HG02610 (cell line): ENCODE measurements at regions not wholly inside any gene's neighbourhood (a gene's known extent, or its start where the extent isn't known, plus 50 kb on each side); places are given as distances from the start of the nearest gene placed in this dataset.

Experiments
- ATAC-seq: cut with Tn5 transposase; IDR thresholded peaks from one replicate; pipeline ENCODE4 v1.9.1; 2021; ENCODE audit warnings: mild to moderate bottlenecking, moderate library complexity; ENCODE audit not compliant: unreplicated experiment

- no peak for ATAC-seq
These were observed 168.9 kb downstream of the ERCC6L2 start for GRCh38 chr9:96044401-96044800.

GRCh38 chr9:96040591-96041461, 165.3 kb downstream of the ERCC6L2 start:
- ATAC-seq = no peak

GRCh38 chr9:96038914-96039313, 163.4 kb downstream of the ERCC6L2 start:
- no peak for ATAC-seq

DNA sequence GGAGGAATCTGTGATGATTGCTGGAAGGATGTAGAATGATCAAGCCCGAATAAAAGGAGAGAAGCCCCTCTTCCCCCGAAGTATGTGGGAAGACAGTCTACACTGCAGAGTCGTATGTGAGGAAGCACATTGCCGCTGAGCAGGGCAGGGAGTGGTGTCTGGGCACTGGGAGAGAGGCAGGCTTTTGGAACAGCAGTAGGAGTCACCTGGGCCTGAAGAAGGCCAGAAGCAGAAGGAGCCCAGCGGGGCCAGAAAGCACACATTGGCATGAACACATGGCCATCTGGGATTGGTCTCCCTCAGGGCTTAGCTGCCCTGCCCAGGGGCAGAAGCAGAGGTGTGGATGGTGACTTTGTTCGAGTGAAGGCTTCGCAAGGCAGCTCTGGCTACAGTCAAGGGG, 162.8 kb downstream of the ERCC6L2 start:
- no peak for ATAC-seq

DNA sequence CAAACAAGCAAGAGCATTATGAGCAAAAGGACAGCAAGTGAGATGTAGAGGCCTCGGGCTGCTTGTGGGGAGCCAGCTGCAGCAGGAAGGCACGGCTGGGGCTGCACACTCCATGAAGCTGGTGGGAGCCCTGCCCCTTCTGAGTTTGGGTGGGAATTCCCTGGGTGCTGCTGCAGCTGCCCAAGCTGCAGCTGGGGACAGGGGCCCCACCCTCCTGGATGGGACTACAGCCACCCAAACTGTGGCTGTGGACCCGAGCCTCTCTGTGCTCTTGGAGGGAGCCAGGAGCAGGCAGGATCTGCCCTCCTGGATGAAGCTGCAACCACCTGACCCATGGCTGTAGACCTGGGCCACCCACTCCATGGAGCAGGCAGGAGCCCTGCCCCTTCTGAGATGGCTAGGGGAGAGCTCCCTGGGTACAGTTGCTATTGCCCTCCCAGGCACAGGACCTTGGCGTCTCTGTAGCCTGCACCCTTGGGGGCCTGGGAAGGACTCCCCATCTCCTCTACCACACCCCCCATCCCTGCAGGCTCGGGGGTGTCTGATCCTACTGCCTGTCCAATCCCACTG, 159.1 kb downstream of the ERCC6L2 start:
- ATAC-seq = no peak

GRCh38 chr9:96033896-96034295, 158.4 kb downstream of the ERCC6L2 start:
- ATAC-seq = no peak

DNA sequence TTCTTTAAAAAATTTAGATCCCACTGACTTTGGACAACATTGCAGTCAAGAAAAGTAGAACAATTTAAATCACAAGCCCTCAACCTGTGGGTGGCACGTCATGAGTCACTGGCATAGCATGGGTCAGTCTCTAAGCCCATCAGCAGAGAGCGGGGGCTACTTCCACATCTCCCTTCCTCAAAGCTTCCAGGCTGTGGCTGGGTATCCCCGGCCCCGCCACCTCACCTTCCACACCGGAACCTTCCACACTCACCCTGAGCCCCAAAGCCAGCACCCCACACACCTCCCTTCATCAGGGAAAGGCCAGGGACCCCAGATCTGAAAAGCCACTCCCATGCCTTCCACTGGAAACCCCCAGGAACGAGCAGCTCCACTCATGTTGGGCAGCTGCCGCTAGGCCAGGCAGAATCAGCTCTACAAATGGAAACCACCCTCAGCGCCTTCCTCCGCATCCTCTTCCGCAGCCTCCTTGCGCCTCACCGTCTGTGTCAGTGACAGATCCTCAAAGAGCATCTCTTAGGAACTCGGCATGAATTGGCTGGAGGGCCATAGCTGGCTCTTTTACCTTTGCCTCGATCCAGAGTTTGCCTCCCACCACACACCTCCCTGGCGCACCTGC, 156.5 kb downstream of the ERCC6L2 start:
- ATAC-seq = no peak

DNA sequence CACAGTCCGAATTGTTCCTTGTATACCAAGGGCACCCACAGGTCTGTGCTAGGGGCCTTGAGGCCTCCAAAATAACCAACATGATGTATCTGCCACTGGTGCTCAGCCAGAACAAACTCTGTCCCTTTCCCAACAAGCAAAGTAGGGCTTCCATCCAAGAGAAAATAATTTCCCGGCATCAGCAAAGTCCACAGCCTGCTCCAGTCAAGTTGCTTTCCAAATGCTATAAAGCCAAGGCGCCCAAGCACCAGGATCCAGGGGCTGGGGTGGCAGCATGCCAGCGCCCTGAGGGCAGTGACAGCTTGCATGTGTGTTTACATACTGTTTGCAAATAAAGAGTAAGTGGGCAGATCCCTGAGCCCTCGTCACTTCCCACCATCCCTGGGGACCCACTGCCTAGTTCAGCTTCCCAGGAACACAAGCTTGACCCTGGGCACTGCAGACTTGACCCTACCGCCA, 155.9 kb downstream of the ERCC6L2 start:
- ATAC-seq = no peak

DNA sequence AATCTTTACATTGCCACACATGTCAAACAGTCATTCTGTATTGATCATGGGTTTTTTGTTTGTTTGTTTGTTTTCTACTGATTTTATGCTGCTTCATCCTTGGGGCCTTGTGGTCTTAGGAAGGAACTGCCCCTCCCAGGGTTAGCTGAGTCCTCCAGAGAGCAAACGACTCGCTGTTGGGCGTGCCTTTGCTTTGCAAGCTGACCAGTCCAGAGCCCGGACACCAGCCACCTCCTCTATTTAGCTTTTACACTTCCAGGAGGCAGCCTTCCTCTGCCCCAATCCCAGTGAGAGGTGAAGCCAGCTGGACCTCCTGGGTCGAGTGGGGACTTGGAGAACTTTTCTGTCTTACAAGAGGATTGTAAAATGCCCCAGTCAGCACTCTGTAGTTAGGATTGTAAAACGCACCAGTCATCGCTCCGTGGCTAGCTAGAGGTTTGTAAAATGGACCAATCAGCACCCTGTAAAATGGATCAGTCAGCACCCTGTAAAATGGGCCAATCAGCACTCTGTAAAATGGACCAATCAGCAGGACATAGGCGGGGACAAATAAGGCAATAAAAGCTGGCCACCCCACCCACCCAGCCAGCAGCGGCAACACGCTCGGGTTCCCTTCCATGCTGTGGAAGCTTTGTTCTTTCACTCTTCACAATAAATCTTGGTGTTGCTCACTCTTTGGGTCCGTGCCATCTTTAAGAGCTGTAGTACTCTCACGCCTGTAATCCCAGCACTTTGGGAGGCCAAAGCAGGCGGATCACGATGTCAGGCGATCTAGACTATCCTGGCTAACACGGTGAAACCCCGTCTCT, 154.4 kb downstream of the ERCC6L2 start:
- ATAC-seq = no peak

DNA sequence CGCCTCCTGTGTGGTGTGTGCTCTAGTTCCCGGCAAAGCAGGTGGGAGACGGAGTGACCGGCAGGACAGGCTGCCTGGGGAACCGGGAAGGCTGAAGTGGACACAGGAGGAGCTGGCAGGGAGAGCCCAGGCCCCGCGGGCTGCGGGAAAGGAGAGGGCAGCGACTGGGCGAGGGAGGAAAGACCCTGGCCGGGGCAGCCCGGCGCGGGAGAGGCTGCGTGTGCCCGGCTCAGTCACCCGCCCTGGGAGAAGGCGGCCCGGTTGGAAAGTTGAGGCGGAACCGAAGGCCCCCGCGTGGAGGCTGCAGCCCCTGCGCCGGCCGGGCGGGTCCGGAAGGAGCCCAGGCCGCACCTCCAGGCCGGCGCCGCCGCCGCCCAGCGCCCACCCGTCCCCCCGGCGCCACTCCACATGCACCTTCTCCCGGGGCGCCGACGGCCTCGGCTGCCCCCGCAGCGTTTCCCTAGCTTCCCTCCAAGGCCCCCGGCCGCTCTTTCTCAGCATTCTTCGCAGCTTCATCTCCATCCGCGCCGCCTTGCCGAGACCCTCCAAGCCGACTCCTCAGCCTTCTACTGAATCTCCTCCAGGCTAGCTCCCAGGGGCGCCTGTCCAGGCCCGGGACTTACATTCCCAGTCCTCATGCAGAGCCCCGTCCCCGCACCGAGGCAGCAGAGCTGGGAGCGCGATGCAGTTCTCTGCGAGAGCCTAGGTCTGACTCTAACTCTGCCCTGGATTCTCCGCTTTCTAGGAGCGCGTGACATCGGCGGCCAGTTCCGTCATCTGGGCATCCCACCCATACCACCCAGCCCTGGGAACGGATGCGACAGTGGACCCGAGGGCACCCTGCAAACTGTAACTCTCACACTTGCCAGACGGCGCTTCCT, 152.0 kb downstream of the ERCC6L2 start:
- ATAC-seq = no peak

GRCh38 chr9:96026655-96027213, 151.2 kb downstream of the ERCC6L2 start:
- no peak for ATAC-seq

DNA sequence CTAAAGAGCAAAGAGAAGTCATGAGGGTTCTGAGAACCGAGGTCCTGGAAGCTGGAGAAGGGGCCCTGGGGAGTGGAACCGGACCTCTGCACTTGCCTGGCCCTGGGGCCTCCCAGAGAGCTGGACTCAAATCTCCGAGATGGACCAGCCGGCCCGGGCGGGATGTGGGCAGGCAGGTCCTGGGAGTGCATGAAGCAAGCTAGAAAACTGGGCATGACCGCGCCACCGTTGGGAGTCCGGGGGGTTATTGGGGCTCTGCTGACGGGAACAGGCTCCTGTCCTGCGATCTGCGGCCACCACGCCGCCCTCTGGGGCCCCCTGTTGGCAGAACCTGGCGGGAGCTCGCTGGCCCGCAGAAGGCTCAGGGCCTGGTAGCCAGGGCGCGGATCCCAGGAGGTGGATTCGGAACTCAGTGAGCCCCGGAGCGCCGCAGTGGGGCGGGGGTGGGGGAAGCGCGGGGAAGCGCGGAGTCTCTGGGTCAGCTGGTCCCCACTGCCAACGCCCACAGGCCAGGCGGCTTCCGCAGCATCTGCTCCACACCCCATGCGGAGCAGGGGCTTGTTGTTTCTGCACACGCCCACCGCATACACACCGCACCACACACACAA, 150.6 kb downstream of the ERCC6L2 start:
- ATAC-seq = no peak

GRCh38 chr9:96023486-96023885, 148.0 kb downstream of the ERCC6L2 start:
- no peak for ATAC-seq

- ATAC-seq = no peak
These were observed 147.1 kb downstream of the ERCC6L2 start for GRCh38 chr9:96022445-96023051.

- no peak for ATAC-seq
These were observed 146.3 kb downstream of the ERCC6L2 start for GRCh38 chr9:96021551-96022444.

GRCh38 chr9:96020792-96021550, 145.5 kb downstream of the ERCC6L2 start:
- no peak for ATAC-seq

DNA sequence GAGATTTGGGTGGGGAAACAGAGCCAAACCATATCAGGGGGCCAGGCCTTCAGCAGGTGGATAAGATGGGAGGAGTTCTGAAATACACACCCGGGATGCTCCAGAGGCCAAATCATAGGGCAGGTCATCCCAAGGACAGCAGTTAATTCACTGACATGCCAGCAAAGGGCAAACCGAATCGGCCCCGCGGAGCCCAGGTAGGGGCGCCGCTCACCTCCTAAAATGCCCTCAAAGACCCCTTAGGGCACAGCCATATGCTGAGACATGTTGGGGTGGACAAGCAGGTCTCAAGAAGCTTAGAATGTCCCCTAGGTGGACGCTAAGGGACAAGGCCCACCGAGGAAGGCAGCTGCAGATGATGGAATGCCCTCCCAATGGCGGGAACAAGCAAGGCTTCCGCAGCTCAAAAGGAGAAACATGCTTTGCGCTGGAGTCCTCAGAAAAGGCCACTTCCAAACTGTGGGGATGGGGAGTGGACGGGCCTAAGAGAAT, 144.9 kb downstream of the ERCC6L2 start:
- no peak for ATAC-seq
